Anterior cingulate cortex (tissue), 58 donors: ENCODE measurements at regions not wholly inside any gene's neighbourhood (a gene's known extent, or its start where the extent isn't known, plus 50 kb on each side); places are given as distances from the start of the nearest gene placed in this dataset.
A peak's percentile ranks its signal among the peaks of the same experiment; 100 is the strongest.

Experiments
- DNase-seq, 58 donors: peaks; one replicate each; lab custom pipeline; 2025; lab: John Stamatoyannopoulos, UW

- no peak for DNase-seq
Observed at GRCh38 chr1:58861506-58861905, 77.7 kb upstream of the JUN start.

GRCh38 chr1:58862728-58863385 lies 79.0 kb upstream of the JUN start:
- peak in 16 of 58 donors; percentile 6 to 76 (median 28) for DNase-seq

GRCh38 chr1:58864654-58865053 lies 80.8 kb upstream of the JUN start:
- no peak for DNase-seq

GRCh38 chr1:58866578-58866977 lies 82.7 kb upstream of the JUN start:
- no peak for DNase-seq

GRCh38 chr1:58869638-58870297 lies 85.9 kb upstream of the JUN start:
- DNase-seq: no peak

- no peak for DNase-seq
Observed at GRCh38 chr1:58870298-58870676, 86.4 kb upstream of the JUN start.

- DNase-seq: no peak
Observed at GRCh38 chr1:58874342-58874741, 90.5 kb upstream of the JUN start.

GRCh38 chr1:58874757-58875755 lies 91.2 kb upstream of the JUN start:
- peak in 51 of 58 donors; percentile 15 to 89 (median 68) for DNase-seq

- DNase-seq: no peak
Observed at GRCh38 chr1:58879464-58879863, 95.6 kb upstream of the JUN start.

GRCh38 chr1:58880592-58880991 lies 96.7 kb upstream of the JUN start:
- DNase-seq: no peak

GRCh38 chr1:58881471-58881994 lies 97.7 kb upstream of the JUN start:
- DNase-seq: no peak

- DNase-seq: peak in 2 of 58 donors; percentile 18 to 19
Observed at GRCh38 chr1:58882322-58882948, 98.6 kb upstream of the JUN start.

- peak in 16 of 58 donors; percentile 6 to 61 (median 22) for DNase-seq
Observed at GRCh38 chr1:58883037-58883887, 99.4 kb upstream of the JUN start.

GRCh38 chr1:58883888-58884482 lies 100.1 kb upstream of the JUN start:
- DNase-seq: no peak

GRCh38 chr1:58884706-58885661 lies 101.1 kb upstream of the JUN start:
- peak in 6 of 58 donors; percentile 14 to 39 (median 23) for DNase-seq

GRCh38 chr1:58885998-58886397 lies 102.2 kb upstream of the JUN start:
- DNase-seq: peak in 42 of 58 donors; percentile 11 to 71 (median 35)

- peak in 12 of 58 donors; percentile 10 to 77 (median 28) for DNase-seq
Observed at GRCh38 chr1:58886611-58887010, 102.8 kb upstream of the JUN start.

GRCh38 chr1:58887059-58887458 lies 103.2 kb upstream of the JUN start:
- DNase-seq: no peak
